ENCODE measurements at regions not wholly inside any gene's neighbourhood (a gene's known extent, or its start where the extent isn't known, plus 50 kb on each side); places are given as distances from the start of the nearest gene placed in this dataset.

- 100% methylated on average over 1 of the region's 1 CpG for WGBS (ENCODE audit: missing lambda C conversion rate)
- ATAC-seq (no peak), FAIRE-seq (no peak), DNase-seq (ENCODE audit: low read depth in 1 of 2, low spot score in 1 of 2) (no peak)
- Histone ChIP-seq H3K27ac (no peak overlapping the region), H3K4me3 (no peak overlapping the region), H3K4me1 (no peaks in the 10 kb centered on the region), H3K4me2 (no peak overlapping the region), H3K9me3 (no peaks in the 10 kb centered on the region)
- ChIA-PET POLR2A (no interaction called here), CTCF (no interaction called here)
- no peak for TF ChIP-seq CTCF (IDR thresholded peaks at IDR 0.05)
- TF ChIP-seq POLR2AphosphoS2 (conservative IDR thresholded peaks at IDR 0.05; ENCODE audit: low read length), result no peak
- no peak for TF ChIP-seq E2F6 (IDR thresholded peaks at IDR 0.05; ENCODE audit: borderline replicate concordance, low read depth)
- no peak for TF ChIP-seq RNF2 (IDR thresholded peaks at IDR 0.05; ENCODE audit: borderline replicate concordance, low read depth)
Measured at GRCh38 chr4:133245226-133245625, 96.1 kb downstream of the PCDH10 start.

All from A549 (cell line).